MM.1S (cell line): ENCODE measurements at regions not wholly inside any gene's neighbourhood (a gene's known extent, or its start where the extent isn't known, plus 50 kb on each side); places are given as distances from the start of the nearest gene placed in this dataset.

Experiments used
- DNase-seq: peaks from one replicate; pipeline ENCODE4 v3.0.0-alpha.2; 2015
- H2AFZ ChIP-seq: fragments of 300-600 bp; sonication (generic); 2 replicates; pipeline ENCODE4 v1.6.0; 2016; ENCODE audit warnings: antibody characterized with exemption, low read length
- H3F3A ChIP-seq: fragments of 300-600 bp; sonication (generic); 2 replicates; pipeline ENCODE4 v1.6.1; 2016; ENCODE audit warnings: mild to moderate bottlenecking, antibody characterized with exemption, low read length, moderate library complexity, mixed read lengths; ENCODE audit not compliant: insufficient read depth
- H3K27ac ChIP-seq: fragments of 300-600 bp; sonication (generic); 2 replicates; pipeline ENCODE4 v1.5.1; 2016; ENCODE audit warnings: mild to moderate bottlenecking, low read length
- H3K27me3 ChIP-seq: fragments of 300-600 bp; sonication (generic); replicated peaks from 2 replicates; pipeline ENCODE4 v1.6.0; 2016; ENCODE audit warnings: low read length; ENCODE audit not compliant: insufficient read depth
- H3K36me3 ChIP-seq: fragments of 300-600 bp; sonication (generic); replicated peaks from 2 replicates; pipeline ENCODE4 v1.6.1; 2016; ENCODE audit warnings: mild to moderate bottlenecking, low read length, mixed read lengths; ENCODE audit not compliant: insufficient read depth
- H3K4me1 ChIP-seq: fragments of 300-600 bp; sonication (generic); 2 replicates; pipeline ENCODE4 v1.6.1; 2016; ENCODE audit warnings: low read length, mixed read lengths
- H3K4me2 ChIP-seq: fragments of 300-600 bp; sonication (generic); 2 replicates; pipeline ENCODE4 v1.6.0; 2016; ENCODE audit warnings: low read depth, low read length
- H3K4me3 ChIP-seq: fragments of 300-600 bp; sonication (generic); 2 replicates; pipeline ENCODE4 v1.5.1; 2016; ENCODE audit warnings: low read length, mixed read lengths
- H3K79me2 ChIP-seq: fragments of 300-600 bp; sonication (generic); 2 replicates; pipeline ENCODE4 v1.6.1; 2016; ENCODE audit warnings: mixed run types, low read length, mixed read lengths
- H3K9ac ChIP-seq: fragments of 300-600 bp; sonication (generic); 2 replicates; pipeline ENCODE4 v1.6.1; 2016; ENCODE audit warnings: low read length, mixed read lengths
- H3K9me2 ChIP-seq: fragments of 300-600 bp; sonication (generic); replicated peaks from 2 replicates; pipeline ENCODE4 v1.6.1; 2016; ENCODE audit warnings: mild to moderate bottlenecking, low read length, mixed read lengths; ENCODE audit not compliant: insufficient read depth
- H3K9me3 ChIP-seq: fragments of 300-600 bp; sonication (generic); replicated peaks from 2 replicates; pipeline ENCODE4 v1.6.1; 2016; ENCODE audit warnings: mild to moderate bottlenecking, low read length, mixed read lengths; ENCODE audit not compliant: insufficient read depth
- H4K20me1 ChIP-seq: fragments of 300-600 bp; sonication (generic); 2 replicates; pipeline ENCODE4 v1.6.1; 2016; ENCODE audit warnings: mild to moderate bottlenecking, low read length, moderate library complexity, mixed read lengths; ENCODE audit not compliant: insufficient read depth
- CTCF ChIP-seq: fragments of 300-600 bp; sonication (generic); IDR thresholded peaks from 2 replicates; pipeline ENCODE4 v1.5.1; 2016; ENCODE audit warnings: antibody characterized with exemption, low read length, mixed read lengths
- EZH2 ChIP-seq: fragments of 300-600 bp; sonication (generic); optimal IDR thresholded peaks from 2 replicates; pipeline ENCODE3; 2017; ENCODE audit warnings: low read depth, mild to moderate bottlenecking, antibody characterized with exemption, low read length, mixed read lengths
- EZH2phosphoT487 ChIP-seq: fragments of 300-600 bp; sonication (generic); IDR thresholded peaks from 2 replicates; pipeline ENCODE4 v1.6.1; 2018; ENCODE audit warnings: antibody characterized with exemption, low read length

GRCh38 chr13:50524560-50524959 lies 318.9 kb downstream of the DLEU7 start:
- no peaks in the 10 kb centered on the region for H3K27me3 ChIP-seq

GRCh38 chr13:50526661-50527071 lies 316.8 kb downstream of the DLEU7 start:
- H4K20me1 ChIP-seq = no peaks in the 10 kb centered on the region
- H3K27me3 ChIP-seq = no peaks in the 10 kb centered on the region
- H3K4me1 ChIP-seq = peaks cover 22% of the 10 kb centered on the region
- no peak overlapping the region for H2AFZ ChIP-seq
- peak; percentile 7 for DNase-seq
- H3K36me3 ChIP-seq = no peaks in the 10 kb centered on the region
- TF ChIP-seq CTCF = no peak
- no peak for TF ChIP-seq EZH2phosphoT487
- no peak for TF ChIP-seq EZH2
- H3K9me3 ChIP-seq = no peaks in the 10 kb centered on the region
- H3F3A ChIP-seq = peaks cover 4% of the 10 kb centered on the region; the same call in 1 of the 2 replicates
- H3K9ac ChIP-seq = no peak overlapping the region
- no peaks in the 10 kb centered on the region for H3K9me2 ChIP-seq
- peak overlapping the region; percentile 29 for H3K4me2 ChIP-seq
- no peak overlapping the region for H3K4me3 ChIP-seq
- H3K27ac ChIP-seq = peak overlapping the region; percentile 34; the same call in 1 of the 2 replicates
- no peaks in the 10 kb centered on the region for H3K79me2 ChIP-seq

More at GRCh38 chr13:50524560-50524959, 318.9 kb downstream of the DLEU7 start:
- H3K4me3 ChIP-seq = no peak overlapping the region
- no peaks in the 10 kb centered on the region for H4K20me1 ChIP-seq
- no peaks in the 10 kb centered on the region for H3K9me3 ChIP-seq
- no peaks in the 10 kb centered on the region for H3K79me2 ChIP-seq
- H2AFZ ChIP-seq = no peak overlapping the region
- no peaks in the 10 kb centered on the region for H3K36me3 ChIP-seq
- H3K27ac ChIP-seq = no peak overlapping the region
- TF ChIP-seq EZH2 = no peak
- TF ChIP-seq CTCF = no peak
- no peak for TF ChIP-seq EZH2phosphoT487
- no peak for DNase-seq
- H3K9ac ChIP-seq = no peak overlapping the region
- no peaks in the 10 kb centered on the region for H3K9me2 ChIP-seq
- peaks cover 4% of the 10 kb centered on the region; the same call in 1 of the 2 replicates for H3F3A ChIP-seq
- H3K4me1 ChIP-seq = peaks cover 22% of the 10 kb centered on the region
- H3K4me2 ChIP-seq = no peak overlapping the region

- H4K20me1 ChIP-seq = no peaks in the 10 kb centered on the region
- H2AFZ ChIP-seq = peak overlapping the region; percentile 56
- H3K27ac ChIP-seq = peak overlapping the region; percentile 68; the same call in 1 of the 2 replicates
- H3F3A ChIP-seq = peaks cover 4% of the 10 kb centered on the region; the same call in 1 of the 2 replicates
- H3K4me2 ChIP-seq = peak overlapping the region; percentile 39
- no peaks in the 10 kb centered on the region for H3K27me3 ChIP-seq
- no peak for TF ChIP-seq CTCF
- TF ChIP-seq EZH2phosphoT487 = no peak
- TF ChIP-seq EZH2 = no peak
- no peaks in the 10 kb centered on the region for H3K9me3 ChIP-seq
- peaks cover 22% of the 10 kb centered on the region for H3K4me1 ChIP-seq
- no peak overlapping the region for H3K9ac ChIP-seq
- no peaks in the 10 kb centered on the region for H3K79me2 ChIP-seq
- H3K4me3 ChIP-seq = no peak overlapping the region
- H3K9me2 ChIP-seq = no peaks in the 10 kb centered on the region
- DNase-seq = peak; percentile 61
- no peaks in the 10 kb centered on the region for H3K36me3 ChIP-seq
Observed at GRCh38 chr13:50527188-50527587, 316.3 kb downstream of the DLEU7 start.
